OCI-LY1 (cell line): ENCODE measurements at regions not wholly inside any gene's neighbourhood (a gene's known extent, or its start where the extent isn't known, plus 50 kb on each side); places are given as distances from the start of the nearest gene placed in this dataset.
"Not testable (repeated sequence)": the region's sequence is repeated elsewhere in the genome, so short reads cannot be mapped to it uniquely, and the experiment has no call there.

Source experiments
- H2AFZ ChIP-seq: fragments of 200-600 bp; sonication (generic), shearing (Covaris generic); 2 replicates; pipeline ENCODE4 v1.6.0; 2014; ENCODE audit warnings: antibody characterized with exemption, mild to moderate bottlenecking, low read length
- H3F3A ChIP-seq: fragments of 200-600 bp; sonication (generic), shearing (Covaris generic); 2 replicates; pipeline ENCODE4 v1.6.0; 2014; ENCODE audit warnings: mild to moderate bottlenecking, antibody characterized with exemption, low read length, moderate library complexity; ENCODE audit not compliant: insufficient read depth
- H3K27ac ChIP-seq: fragments of 200-600 bp; sonication (generic); 2 replicates; pipeline ENCODE4 v1.5.1; 2014; ENCODE audit warnings: low read length, mixed run types, mild to moderate bottlenecking, low read depth; ENCODE audit not compliant: poor library complexity, severe bottlenecking
- H3K27me3 ChIP-seq: fragments of 200-600 bp; sonication (generic); 2 replicates; pipeline ENCODE4 v1.6.0; 2014; ENCODE audit warnings: antibody characterized with exemption, mild to moderate bottlenecking, low read length, moderate library complexity; ENCODE audit not compliant: insufficient read depth
- H3K36me3 ChIP-seq: fragments of 200-600 bp; sonication (generic); 2 replicates; pipeline ENCODE4 v1.6.1; 2014; ENCODE audit warnings: mild to moderate bottlenecking, antibody characterized with exemption, low read length, moderate library complexity, mixed read lengths; ENCODE audit not compliant: insufficient read depth
- H3K4me1 ChIP-seq: fragments of 200-600 bp; sonication (generic); 2 replicates; pipeline ENCODE4 v1.5.1; 2014; ENCODE audit warnings: mild to moderate bottlenecking, low read length, moderate library complexity; ENCODE audit not compliant: insufficient read depth, severe bottlenecking
- H3K4me2 ChIP-seq: fragments of 200-600 bp; sonication (generic), shearing (Covaris generic); 2 replicates; pipeline ENCODE4 v1.6.1; 2014; ENCODE audit warnings: low read length
- H3K4me3 ChIP-seq: fragments of 200-600 bp; sonication (generic); 2 replicates; pipeline ENCODE4 v1.5.1; 2014; ENCODE audit warnings: low read length, low read depth, mild to moderate bottlenecking, mixed read lengths; ENCODE audit not compliant: poor library complexity, severe bottlenecking
- H3K79me2 ChIP-seq: fragments of 200-600 bp; shearing (Covaris generic); 2 replicates; pipeline ENCODE4 v1.6.1; 2016; ENCODE audit warnings: mixed run types, low read length, mixed read lengths; ENCODE audit not compliant: insufficient read depth
- H3K9ac ChIP-seq: fragments of 200-600 bp; sonication (generic), shearing (Covaris generic); 2 replicates; pipeline ENCODE4 v1.6.1; 2014; ENCODE audit warnings: mild to moderate bottlenecking, low read length, mixed read lengths
- H3K9me2 ChIP-seq: fragments of 200-600 bp; sonication (generic), shearing (Covaris generic); 2 replicates; pipeline ENCODE4 v1.6.1; 2014; ENCODE audit warnings: low read depth, mild to moderate bottlenecking, low read length, mixed read lengths
- H3K9me3 ChIP-seq: fragments of 200-600 bp; shearing (Covaris generic); 2 replicates; pipeline ENCODE4 v1.6.1; 2014; ENCODE audit warnings: low read length, mixed read lengths
- H4K20me1 ChIP-seq: fragments of 200-600 bp; sonication (generic), shearing (Covaris generic); 2 replicates; pipeline ENCODE4 v1.6.0; 2016; ENCODE audit warnings: mild to moderate bottlenecking, low read length; ENCODE audit not compliant: insufficient read depth
- CTCF ChIP-seq: fragments of 200-600 bp; sonication (generic), shearing (Covaris generic); IDR thresholded peaks from 2 replicates; pipeline ENCODE4 v1.5.1; 2017; ENCODE audit warnings: mild to moderate bottlenecking, antibody characterized with exemption, low read length, moderate library complexity, mixed read lengths
- EZH2 ChIP-seq: fragments of 200-600 bp; sonication (generic), shearing (Covaris generic); IDR thresholded peaks from 2 replicates; pipeline ENCODE4 v1.8.0; 2017; ENCODE audit warnings: borderline replicate concordance, mixed run types, mild to moderate bottlenecking, antibody characterized with exemption, low read length, moderate library complexity, mixed read lengths

- Histone ChIP-seq H3K27me3 (no peaks in the 10 kb centered on the region), H3K9ac (no peak overlapping the region), H3K9me3 (no peaks in the 10 kb centered on the region), H3K27ac (no peak overlapping the region), H3F3A (no peaks in the 10 kb centered on the region), H3K9me2 (no peaks in the 10 kb centered on the region), H3K4me1 (no peaks in the 10 kb centered on the region), H3K79me2 (no peaks in the 10 kb centered on the region), H3K4me3 (no peak overlapping the region), H4K20me1 (no peaks in the 10 kb centered on the region), H2AFZ (no peak overlapping the region), H3K4me2 (no peak overlapping the region), H3K36me3 (no peaks in the 10 kb centered on the region)
- TF ChIP-seq EZH2 = no peak
- TF ChIP-seq CTCF = no peak
Observed at GRCh38 chr13:89205856-89206520, 1534.8 kb downstream of the SLITRK5 start.

- Histone ChIP-seq H4K20me1 (no peaks in the 10 kb centered on the region), H3K4me2 (no peak overlapping the region), H3K4me1 (no peaks in the 10 kb centered on the region), H3K9me3 (no peaks in the 10 kb centered on the region), H3K9me2 (no peaks in the 10 kb centered on the region), H3F3A (no peaks in the 10 kb centered on the region), H3K9ac (no peak overlapping the region), H3K4me3 (no peak overlapping the region), H2AFZ (no peak overlapping the region), H3K27me3 (no peaks in the 10 kb centered on the region), H3K36me3 (no peaks in the 10 kb centered on the region), H3K79me2 (no peaks in the 10 kb centered on the region), H3K27ac (no peak overlapping the region)
- no peak for TF ChIP-seq EZH2
- no peak for TF ChIP-seq CTCF
Observed at GRCh38 chr13:89212186-89212585, 1541.0 kb downstream of the SLITRK5 start.

- no peaks in the 10 kb centered on the region for H3K27me3 ChIP-seq
- H3K4me1 ChIP-seq = no peaks in the 10 kb centered on the region
- H3K4me2 ChIP-seq = no peak overlapping the region
- H3K9ac ChIP-seq = no peak overlapping the region
- H3K36me3 ChIP-seq = no peaks in the 10 kb centered on the region
- H3F3A ChIP-seq = no peaks in the 10 kb centered on the region
- H4K20me1 ChIP-seq = no peaks in the 10 kb centered on the region
- no peaks in the 10 kb centered on the region for H3K9me3 ChIP-seq
- no peak overlapping the region for H3K4me3 ChIP-seq
- no peaks in the 10 kb centered on the region for H3K79me2 ChIP-seq
- H3K27ac ChIP-seq = no peak overlapping the region
- H3K9me2 ChIP-seq = no peaks in the 10 kb centered on the region
- TF ChIP-seq CTCF (no peak), EZH2 (no peak)
- no peak overlapping the region for H2AFZ ChIP-seq
Observed at GRCh38 chr13:89214185-89214584, 1543.0 kb downstream of the SLITRK5 start.

GRCh38 chr13:89215319-89215718 is 1544.1 kb downstream of the SLITRK5 start:
- H3K9me2 ChIP-seq, H2AFZ ChIP-seq, H3F3A ChIP-seq, H3K27ac ChIP-seq, H3K9ac ChIP-seq, H3K36me3 ChIP-seq, H3K9me3 ChIP-seq, H3K4me2 ChIP-seq, H3K4me3 ChIP-seq, H4K20me1 ChIP-seq, H3K27me3 ChIP-seq, H3K79me2 ChIP-seq, H3K4me1 ChIP-seq: not testable (repeated sequence)
